Esophagus squamous epithelium (tissue), 4 donors: ENCODE measurements at regions not wholly inside any gene's neighbourhood (a gene's known extent, or its start where the extent isn't known, plus 50 kb on each side); places are given as distances from the start of the nearest gene placed in this dataset.

ENCODE experiments used
- POLR2A ChIP-seq, 4 donors: fragments of 450-650 bp; IDR thresholded peaks; one replicate each; pipeline ENCODE4 v1.6.1; 2017; ENCODE audit warnings: antibody characterized with exemption in 4 of 4, mild to moderate bottlenecking in 4 of 4, moderate library complexity in 3 of 4
- TF ChIP-seq, protein P1 (sequence below), 6 experiments: fragments of 450-650 bp in 4 of 6; fragments of 200-600 bp in 2 of 6; sonication (generic) in 2 of 6; IDR thresholded peaks; one replicate each; pipeline ENCODE4 v1.5.1; 2016 to 2019; ENCODE audit warnings: antibody characterized with exemption in 6 of 6, mild to moderate bottlenecking in 4 of 6, moderate library complexity in 4 of 6

- no peak for TF ChIP-seq POLR2A (IDR thresholded peaks at IDR 0.05)
- TF ChIP-seq, protein P1, sequence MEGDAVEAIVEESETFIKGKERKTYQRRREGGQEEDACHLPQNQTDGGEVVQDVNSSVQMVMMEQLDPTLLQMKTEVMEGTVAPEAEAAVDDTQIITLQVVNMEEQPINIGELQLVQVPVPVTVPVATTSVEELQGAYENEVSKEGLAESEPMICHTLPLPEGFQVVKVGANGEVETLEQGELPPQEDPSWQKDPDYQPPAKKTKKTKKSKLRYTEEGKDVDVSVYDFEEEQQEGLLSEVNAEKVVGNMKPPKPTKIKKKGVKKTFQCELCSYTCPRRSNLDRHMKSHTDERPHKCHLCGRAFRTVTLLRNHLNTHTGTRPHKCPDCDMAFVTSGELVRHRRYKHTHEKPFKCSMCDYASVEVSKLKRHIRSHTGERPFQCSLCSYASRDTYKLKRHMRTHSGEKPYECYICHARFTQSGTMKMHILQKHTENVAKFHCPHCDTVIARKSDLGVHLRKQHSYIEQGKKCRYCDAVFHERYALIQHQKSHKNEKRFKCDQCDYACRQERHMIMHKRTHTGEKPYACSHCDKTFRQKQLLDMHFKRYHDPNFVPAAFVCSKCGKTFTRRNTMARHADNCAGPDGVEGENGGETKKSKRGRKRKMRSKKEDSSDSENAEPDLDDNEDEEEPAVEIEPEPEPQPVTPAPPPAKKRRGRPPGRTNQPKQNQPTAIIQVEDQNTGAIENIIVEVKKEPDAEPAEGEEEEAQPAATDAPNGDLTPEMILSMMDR (IDR thresholded peaks at IDR 0.05): no peak
These were observed 572.9 kb upstream of the CDH6 start for GRCh38 chr5:30620481-30621085.
